DOHH2 (cell line): ENCODE measurements at regions not wholly inside any gene's neighbourhood (a gene's known extent, or its start where the extent isn't known, plus 50 kb on each side); places are given as distances from the start of the nearest gene placed in this dataset.

Source experiments
- H3F3A ChIP-seq: fragments of 200-600 bp; sonication (generic), shearing (Covaris generic); 2 replicates; pipeline ENCODE4 v1.6.0; 2016; ENCODE audit warnings: antibody characterized with exemption, mild to moderate bottlenecking; ENCODE audit not compliant: control insufficient read depth, insufficient read depth
- H3K27ac ChIP-seq: fragments of 200-600 bp; sonication (generic); 2 replicates; pipeline ENCODE4 v1.5.1; 2014; ENCODE audit warnings: low read depth, mild to moderate bottlenecking, low read length, moderate library complexity
- H3K27me3 ChIP-seq: fragments of 200-600 bp; sonication (generic); 2 replicates; pipeline ENCODE4 v1.6.1; 2014; ENCODE audit warnings: mild to moderate bottlenecking, low read length, mixed read lengths; ENCODE audit not compliant: control insufficient read depth
- H3K36me3 ChIP-seq: fragments of 200-600 bp; sonication (generic); 2 replicates; pipeline ENCODE4 v1.6.1; 2014; ENCODE audit warnings: mild to moderate bottlenecking, low read length, moderate library complexity, mixed read lengths; ENCODE audit not compliant: control insufficient read depth
- H3K4me1 ChIP-seq: fragments of 200-600 bp; sonication (generic); 2 replicates; pipeline ENCODE4 v1.6.1; 2014; ENCODE audit warnings: mild to moderate bottlenecking, low read length, mixed read lengths; ENCODE audit not compliant: control insufficient read depth
- H3K4me2 ChIP-seq: fragments of 200-600 bp; sonication (generic); 2 replicates; pipeline ENCODE4 v1.6.0; 2014; ENCODE audit warnings: mild to moderate bottlenecking, low read length, moderate library complexity
- H3K4me3 ChIP-seq: fragments of 200-600 bp; sonication (generic); 2 replicates; pipeline ENCODE4 v1.5.1; 2014; ENCODE audit warnings: mild to moderate bottlenecking, low read length, mixed read lengths
- H3K79me2 ChIP-seq: fragments of 200-600 bp; sonication (generic); 2 replicates; pipeline ENCODE4 v1.6.1; 2014; ENCODE audit warnings: mild to moderate bottlenecking, low read length, mixed read lengths; ENCODE audit not compliant: control insufficient read depth
- H3K9me2 ChIP-seq: fragments of 200-600 bp; sonication (generic); replicated peaks from 2 replicates; pipeline ENCODE4 v1.6.1; 2014; ENCODE audit warnings: mild to moderate bottlenecking, low read length, mixed read lengths; ENCODE audit not compliant: control insufficient read depth
- H3K9me3 ChIP-seq: fragments of 200-600 bp; sonication (generic); 2 replicates; pipeline ENCODE4 v1.6.1; 2014; ENCODE audit warnings: antibody characterized with exemption, low read length, mixed read lengths; ENCODE audit not compliant: control insufficient read depth, insufficient read depth
- H4K20me1 ChIP-seq: fragments of 200-600 bp; sonication (generic); 2 replicates; pipeline ENCODE4 v1.6.0; 2014; ENCODE audit warnings: low read depth, mild to moderate bottlenecking, antibody characterized with exemption, low read length, moderate library complexity; ENCODE audit not compliant: control insufficient read depth, insufficient read depth
- CTCF ChIP-seq: fragments of 200-600 bp; sonication (generic); IDR thresholded peaks from one replicate; pipeline ENCODE4 v1.5.1; 2014; ENCODE audit warnings: antibody characterized with exemption, mild to moderate bottlenecking, low read depth, low read length; ENCODE audit not compliant: poor library complexity, severe bottlenecking
- EZH2phosphoT487 ChIP-seq: fragments of 200-600 bp; sonication (generic); IDR thresholded peaks from 2 replicates; pipeline ENCODE4 v1.6.1; 2017; ENCODE audit warnings: borderline replicate concordance, mild to moderate bottlenecking, antibody characterized with exemption, low read length, moderate library complexity, mixed read lengths

- Histone ChIP-seq H3K9me3 (no peaks in the 10 kb centered on the region), H3K4me1 (no peaks in the 10 kb centered on the region), H3K79me2 (no peaks in the 10 kb centered on the region), H4K20me1 (no peaks in the 10 kb centered on the region), H3K9me2 (no peaks in the 10 kb centered on the region), H3K27me3 (no peaks in the 10 kb centered on the region), H3K4me3 (no peak overlapping the region), H3F3A (no peaks in the 10 kb centered on the region), H3K27ac (no peak overlapping the region), H3K36me3 (no peaks in the 10 kb centered on the region), H3K4me2 (no peak overlapping the region)
- no peak for TF ChIP-seq CTCF
Observed at GRCh38 chr12:88390811-88391210, 189.5 kb downstream of the KITLG start.

GRCh38 chr12:88391556-88391955, 188.7 kb downstream of the KITLG start:
- H3K27me3 ChIP-seq: no peaks in the 10 kb centered on the region
- H3K4me1 ChIP-seq: no peaks in the 10 kb centered on the region
- no peak overlapping the region for H3K4me2 ChIP-seq
- no peaks in the 10 kb centered on the region for H4K20me1 ChIP-seq
- H3K9me2 ChIP-seq: no peaks in the 10 kb centered on the region
- no peak overlapping the region for H3K27ac ChIP-seq
- TF ChIP-seq EZH2phosphoT487: no peak
- TF ChIP-seq CTCF: no peak
- no peak overlapping the region for H3K4me3 ChIP-seq
- no peaks in the 10 kb centered on the region for H3K79me2 ChIP-seq
- no peaks in the 10 kb centered on the region for H3K9me3 ChIP-seq
- no peaks in the 10 kb centered on the region for H3F3A ChIP-seq
- no peaks in the 10 kb centered on the region for H3K36me3 ChIP-seq

- Histone ChIP-seq H3K79me2 (no peaks in the 10 kb centered on the region), H3K36me3 (no peaks in the 10 kb centered on the region), H3K4me1 (no peaks in the 10 kb centered on the region), H3K4me3 (no peak overlapping the region), H3K27me3 (no peaks in the 10 kb centered on the region), H4K20me1 (no peaks in the 10 kb centered on the region), H3K9me2 (no peaks in the 10 kb centered on the region), H3K9me3 (no peaks in the 10 kb centered on the region), H3K27ac (no peak overlapping the region), H3K4me2 (no peak overlapping the region), H3F3A (no peaks in the 10 kb centered on the region)
- TF ChIP-seq CTCF (peak; percentile 68), EZH2phosphoT487 (no peak)
Observed at GRCh38 chr12:88393017-88393767, 187.1 kb downstream of the KITLG start.
